HG03045 (cell line): ENCODE measurements at regions not wholly inside any gene's neighbourhood (a gene's known extent, or its start where the extent isn't known, plus 50 kb on each side); places are given as distances from the start of the nearest gene placed in this dataset.

Source experiments
- ATAC-seq: cut with Tn5 transposase; IDR thresholded peaks from one replicate; pipeline ENCODE4 v1.9.1; 2021; ENCODE audit warnings: mild to moderate bottlenecking, moderate library complexity; ENCODE audit not compliant: unreplicated experiment

GRCh38 chr6:144796070-144796469, 510.9 kb downstream of the UTRN start:
- ATAC-seq, result no peak

- ATAC-seq, result no peak
Observed at GRCh38 chr6:144797881-144798589, 512.9 kb downstream of the UTRN start.

GRCh38 chr6:144804246-144804790, 519.2 kb downstream of the UTRN start:
- no peak for ATAC-seq

GRCh38 chr6:144805049-144805448, 519.9 kb downstream of the UTRN start:
- no peak for ATAC-seq

GRCh38 chr6:144806222-144806621, 521.1 kb downstream of the UTRN start:
- ATAC-seq, result no peak

- no peak for ATAC-seq
Observed at GRCh38 chr6:144809120-144809519, 524.0 kb downstream of the UTRN start.

DNA sequence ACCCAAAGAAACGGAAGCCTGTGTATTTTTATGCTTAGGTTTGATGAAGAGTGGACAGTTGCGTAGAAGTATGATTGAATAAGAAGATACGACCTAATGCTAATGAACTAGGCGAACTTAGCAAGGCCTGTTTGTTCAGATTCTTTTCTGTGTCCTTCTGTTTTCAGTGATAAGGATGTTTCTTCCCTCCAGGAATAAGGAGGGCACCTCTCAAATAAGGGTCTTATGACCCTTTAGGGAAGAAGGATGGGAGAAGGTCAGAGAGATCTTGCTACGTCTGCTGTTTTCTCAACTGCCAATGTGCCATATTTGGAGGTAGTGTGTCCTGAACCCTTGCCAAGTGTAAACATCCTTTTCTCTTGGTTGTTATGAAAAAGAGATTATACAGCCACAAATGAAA, 524.8 kb downstream of the UTRN start:
- ATAC-seq, result no peak

- ATAC-seq, result no peak
Observed at GRCh38 chr6:144811140-144811539, 526.0 kb downstream of the UTRN start.

- no peak for ATAC-seq
Observed at GRCh38 chr6:144816936-144817335, 531.8 kb downstream of the UTRN start.

GRCh38 chr6:144820270-144820669, 535.1 kb downstream of the UTRN start:
- ATAC-seq, result no peak

DNA sequence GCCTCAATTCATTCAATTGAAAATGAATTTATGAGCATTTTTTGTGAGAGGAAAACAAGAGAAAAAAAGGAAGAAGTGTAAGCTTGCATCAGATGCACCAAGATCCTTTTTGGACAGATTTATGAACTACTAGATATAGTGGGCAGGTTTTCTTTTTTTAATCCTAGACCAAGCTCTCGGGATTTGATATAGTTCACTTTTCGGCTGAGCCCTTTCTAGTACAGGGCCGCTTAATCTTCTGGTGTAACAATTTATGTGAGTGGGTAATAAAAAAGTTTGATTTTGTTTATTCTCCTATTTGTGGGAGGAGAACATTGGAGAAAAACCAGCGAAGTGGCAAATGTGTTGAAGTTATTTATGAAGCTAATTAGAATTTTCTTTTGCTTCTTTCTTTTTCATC, 538.0 kb downstream of the UTRN start:
- no peak for ATAC-seq

DNA sequence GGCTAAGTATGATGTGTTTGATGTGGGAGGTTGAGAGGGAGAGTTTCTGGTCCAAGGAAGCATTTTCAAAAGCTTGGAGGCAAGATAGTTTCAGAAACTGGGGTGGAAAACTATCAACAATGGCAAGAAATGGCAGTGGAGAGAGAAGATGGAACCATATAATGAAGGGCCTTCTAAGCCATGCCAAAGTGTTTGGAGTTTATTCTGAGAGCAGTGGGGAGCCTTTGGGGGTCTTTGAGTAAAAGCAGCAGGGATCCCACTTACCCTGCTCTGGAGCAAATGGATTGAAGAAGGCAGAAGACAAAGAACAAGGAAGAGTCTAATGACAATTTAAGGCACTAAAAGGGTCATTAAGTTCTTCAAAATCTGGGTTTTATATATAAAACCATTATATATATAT, 538.9 kb downstream of the UTRN start:
- ATAC-seq, result no peak

DNA sequence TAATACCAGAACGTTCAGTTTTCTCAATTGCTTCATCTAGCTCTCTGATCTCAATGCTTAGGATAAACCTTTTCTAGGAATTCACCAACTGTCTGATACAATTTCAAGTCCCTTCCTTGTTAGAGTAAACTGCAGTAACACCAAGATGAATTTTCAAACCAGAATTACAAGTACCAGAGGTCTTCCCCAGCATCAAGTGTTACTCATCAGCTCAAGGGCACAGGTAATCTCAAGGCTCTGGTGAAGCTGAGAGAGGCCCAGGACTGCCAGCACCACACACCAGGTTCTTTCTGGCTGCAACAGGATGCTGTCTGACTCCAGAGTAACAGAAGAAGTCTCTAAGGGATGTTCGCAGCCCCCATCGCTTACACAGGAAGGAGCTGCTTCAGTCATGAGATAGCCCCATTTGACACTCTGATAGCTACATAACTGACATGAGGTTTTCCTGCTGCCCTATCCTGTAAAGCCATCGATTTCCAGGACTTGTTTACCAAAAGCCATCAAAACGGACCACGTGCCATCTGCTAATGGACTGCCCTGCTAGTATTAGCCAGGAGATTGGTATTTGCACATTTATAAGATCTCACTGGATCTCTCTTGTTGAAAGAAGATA, 549.4 kb downstream of the UTRN start:
- ATAC-seq, result no peak

DNA sequence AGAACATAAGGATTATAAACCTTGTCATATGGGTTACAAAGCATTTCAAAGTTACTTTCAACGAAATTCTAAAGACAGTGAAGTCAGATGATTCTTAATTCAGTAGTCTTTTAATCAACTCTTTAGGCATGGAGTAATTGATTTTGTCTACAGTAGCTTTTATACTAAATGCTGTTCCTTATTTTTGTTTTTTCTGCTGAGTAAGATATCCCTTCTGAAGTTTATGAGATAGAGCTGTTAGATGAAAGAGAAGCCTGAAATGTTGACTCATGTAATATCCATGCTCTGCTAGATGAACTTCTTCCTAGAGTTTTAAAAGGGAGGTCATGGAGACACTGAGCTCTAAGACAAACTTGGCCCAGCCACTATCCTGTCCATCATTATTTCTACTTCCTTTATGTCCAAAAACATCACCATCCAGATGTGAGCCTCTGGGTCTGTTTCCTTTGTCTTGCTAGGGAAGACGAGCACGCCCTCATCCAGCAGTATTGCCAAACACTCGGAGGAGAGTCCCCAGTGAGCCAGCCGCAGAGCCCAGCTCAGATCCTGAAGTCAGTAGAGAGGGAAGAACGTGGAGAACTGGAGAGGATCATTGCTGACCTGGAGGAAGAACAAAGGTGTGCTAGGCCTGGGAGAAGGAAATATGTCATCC, 550.3 kb downstream of the UTRN start:
- no peak for ATAC-seq

DNA sequence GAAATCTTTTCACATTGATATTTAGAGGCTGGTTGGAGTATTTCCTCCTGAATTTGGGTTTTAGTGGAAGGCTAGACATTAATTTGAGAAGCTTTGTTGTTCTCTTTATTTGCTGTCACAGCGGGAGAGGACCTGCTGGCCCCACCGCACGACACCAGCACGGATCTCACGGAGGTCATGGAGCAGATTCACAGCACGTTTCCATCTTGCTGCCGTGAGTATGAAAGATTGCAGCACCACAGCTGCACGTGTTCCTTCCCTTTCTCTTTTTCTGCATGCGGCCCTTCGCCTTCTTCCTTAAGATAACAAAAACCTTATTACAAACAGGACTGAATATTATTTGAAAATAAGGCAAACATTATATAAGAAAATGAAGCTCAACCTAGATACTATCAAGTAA, 555.5 kb downstream of the UTRN start:
- ATAC-seq, result no peak

- ATAC-seq, result no peak
Observed at GRCh38 chr6:144843701-144844100, 558.6 kb downstream of the UTRN start.

GRCh38 chr6:144844596-144844995, 559.5 kb downstream of the UTRN start:
- ATAC-seq, result no peak

- ATAC-seq, result no peak
Observed at GRCh38 chr6:144845186-144845585, 560.1 kb downstream of the UTRN start.

DNA sequence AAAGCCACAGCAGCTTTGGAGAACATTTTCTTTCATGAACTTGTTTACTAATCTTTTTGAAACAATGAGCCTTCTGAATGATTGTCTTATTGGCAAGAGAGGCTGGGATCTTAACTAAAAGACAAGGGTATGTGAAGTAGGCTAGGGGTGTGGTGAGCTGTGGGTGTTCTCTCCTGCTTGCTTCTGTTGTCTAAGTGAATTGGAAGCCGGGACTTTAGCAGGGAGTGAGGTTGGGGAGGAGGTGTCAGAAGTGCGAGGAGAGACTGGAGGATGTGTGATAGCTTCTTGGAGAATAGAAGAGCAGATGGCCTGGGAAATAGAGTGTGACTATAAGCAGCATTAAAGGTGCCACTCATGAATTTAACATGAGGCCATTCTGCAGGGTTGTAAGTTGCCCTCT, 562.8 kb downstream of the UTRN start:
- no peak for ATAC-seq

DNA sequence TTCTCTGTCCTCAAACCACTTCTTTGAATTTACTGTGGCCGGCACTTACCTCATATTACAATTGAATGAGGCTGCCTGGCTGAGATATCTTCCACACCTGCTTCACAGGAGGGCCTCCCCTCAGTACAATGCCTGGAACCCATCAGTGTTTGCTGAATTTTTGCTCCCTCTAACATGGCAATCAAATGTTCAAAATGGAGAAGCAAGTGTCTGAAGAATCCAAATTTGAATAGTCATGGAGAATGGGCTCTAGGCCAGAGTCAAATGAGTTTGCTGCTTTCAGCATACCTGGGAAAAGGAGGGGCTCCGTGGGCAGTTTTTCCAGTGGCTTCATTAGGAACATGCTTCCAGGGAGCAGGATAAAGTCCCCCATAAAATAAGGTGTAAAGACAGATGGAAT, 564.8 kb downstream of the UTRN start:
- ATAC-seq, result no peak

GRCh38 chr6:144853603-144854002, 568.5 kb downstream of the UTRN start:
- ATAC-seq, result no peak

DNA sequence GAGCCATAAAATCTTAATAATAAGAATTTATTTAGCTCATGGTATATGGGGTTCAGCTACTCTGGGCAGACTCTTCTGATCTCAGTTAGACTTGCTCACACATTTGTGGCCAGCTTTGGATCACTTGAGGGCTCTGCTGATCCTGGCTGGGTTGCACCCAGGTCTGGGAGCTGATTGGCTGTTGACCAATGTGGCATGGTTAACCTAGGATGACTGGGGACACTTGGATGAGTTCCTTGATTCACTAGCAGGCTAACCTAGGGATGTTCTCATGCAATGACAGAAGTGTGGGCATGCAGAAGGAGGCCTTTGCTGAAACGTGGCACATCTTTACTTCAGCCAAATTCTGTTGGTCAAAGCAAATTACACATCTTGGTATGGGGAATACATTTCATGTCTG, 569.5 kb downstream of the UTRN start:
- no peak for ATAC-seq
